LHCN-M2 (cell line): ENCODE measurements at regions not wholly inside any gene's neighbourhood (a gene's known extent, or its start where the extent isn't known, plus 50 kb on each side); places are given as distances from the start of the nearest gene placed in this dataset.

Experiments
- DNase-seq: peaks from one replicate; pipeline ENCODE4 v3.0.0-alpha.2; 2012; ENCODE audit warnings: low read depth

DNA sequence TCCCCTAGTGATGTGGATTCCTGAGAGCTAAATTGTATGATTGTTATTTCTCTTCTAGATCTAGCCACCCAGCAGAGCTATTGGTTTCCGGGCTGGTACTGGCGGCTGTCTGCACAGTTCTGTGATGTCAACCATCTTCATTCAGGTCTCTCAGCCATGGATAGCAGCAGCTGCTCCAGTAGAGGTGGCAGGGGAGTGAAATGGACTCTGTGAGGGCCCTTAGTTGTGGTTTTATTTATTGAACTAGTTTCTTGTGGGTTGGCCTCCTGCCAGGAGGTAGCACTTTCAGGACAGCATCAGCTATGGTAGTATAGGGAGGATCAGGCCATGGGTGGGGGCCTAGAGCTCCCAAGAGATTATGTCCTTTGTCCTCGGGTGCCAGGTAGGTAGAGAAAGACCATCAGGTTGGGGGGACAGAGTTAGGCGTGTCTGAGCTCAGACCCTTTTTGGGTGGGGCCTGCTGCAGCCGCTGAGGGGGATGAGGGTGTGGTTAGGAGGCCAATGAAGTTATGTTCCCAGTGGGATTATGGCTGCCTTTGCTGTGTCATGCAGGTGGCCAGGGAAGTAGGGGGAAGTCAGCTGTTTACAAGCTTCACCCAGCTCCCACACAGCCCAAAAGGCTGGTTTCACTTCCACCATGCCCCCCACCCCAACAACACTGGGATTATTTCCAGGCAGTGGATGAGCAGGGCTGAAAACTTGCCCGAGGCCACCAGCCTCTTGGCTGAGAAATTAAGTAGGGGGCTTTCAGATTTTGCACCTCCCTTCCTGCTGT is 55.1 kb upstream of the RGS4 start:
- DNase-seq, result peak; percentile 61

DNA sequence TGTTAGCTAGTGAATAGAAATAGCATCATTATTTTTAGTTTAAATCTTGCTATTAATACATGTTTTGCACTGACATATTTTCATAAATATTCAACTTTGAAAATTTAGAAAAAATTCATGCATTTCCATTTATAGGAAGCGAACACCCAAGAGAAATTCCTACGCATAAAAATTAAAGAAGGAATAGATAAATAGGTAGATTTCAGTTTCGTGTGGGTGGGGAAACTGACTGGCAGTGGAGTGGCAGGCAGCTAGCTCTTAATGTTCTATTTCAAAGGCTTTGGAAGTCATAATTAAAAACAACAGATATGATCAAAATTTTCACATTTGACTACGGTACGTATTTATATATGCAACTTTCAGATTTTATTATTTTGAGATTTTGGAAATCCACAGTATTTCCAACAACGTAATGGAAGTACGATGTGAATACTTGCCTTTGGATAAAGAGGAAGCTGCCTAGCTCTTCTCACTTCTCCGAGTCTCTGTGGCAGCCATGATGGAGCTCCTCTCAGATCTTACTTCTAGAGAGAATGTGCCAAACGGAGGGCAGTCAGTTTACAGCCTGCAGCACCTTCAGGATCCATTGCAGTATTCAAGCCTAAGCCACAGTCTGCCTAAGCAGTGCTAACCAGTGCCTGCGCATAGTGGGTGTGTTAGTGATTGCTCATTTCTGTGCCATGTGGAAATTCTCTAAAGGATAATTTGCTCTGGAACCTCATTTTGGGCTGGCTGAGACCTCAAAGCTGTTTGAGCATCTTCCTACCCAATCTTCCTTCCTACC is 62.9 kb upstream of the RGS4 start:
- DNase-seq, result no peak

DNA sequence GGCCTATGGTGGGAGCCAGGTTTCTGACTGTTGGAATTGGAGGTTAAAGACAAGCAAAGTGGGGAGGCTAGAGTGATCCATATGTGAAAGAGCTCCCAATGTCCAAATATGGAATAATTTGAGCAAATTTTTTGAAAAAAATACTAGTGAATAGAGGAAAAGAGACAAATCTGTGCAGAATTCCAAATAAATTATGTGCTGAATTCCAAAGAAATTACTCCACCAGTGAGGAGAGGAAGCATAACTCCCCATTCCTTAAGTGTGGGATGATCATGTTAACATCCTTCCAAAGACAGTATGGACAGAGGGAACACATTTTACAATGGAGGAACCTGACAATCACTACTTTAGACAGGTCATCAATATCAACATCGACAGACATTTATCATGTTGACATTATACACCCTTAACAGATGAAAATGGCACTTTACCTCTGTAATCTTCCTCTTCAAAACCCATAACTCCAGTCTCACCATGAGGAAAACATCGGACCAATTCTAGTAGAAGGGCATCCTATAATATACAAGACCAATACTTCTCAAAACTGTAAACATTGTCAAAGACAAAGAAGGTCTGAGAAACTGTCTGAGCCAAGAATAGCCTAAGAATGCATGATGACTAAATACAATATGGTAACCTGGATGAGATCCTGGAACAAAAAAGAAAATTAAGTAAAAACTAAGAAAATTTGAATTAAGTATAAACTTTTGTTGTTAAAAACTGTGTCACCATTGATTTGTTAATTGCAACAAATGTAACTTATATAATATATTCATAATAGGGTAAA is 71.5 kb upstream of the RGS4 start:
- DNase-seq, result peak; percentile 31

DNA sequence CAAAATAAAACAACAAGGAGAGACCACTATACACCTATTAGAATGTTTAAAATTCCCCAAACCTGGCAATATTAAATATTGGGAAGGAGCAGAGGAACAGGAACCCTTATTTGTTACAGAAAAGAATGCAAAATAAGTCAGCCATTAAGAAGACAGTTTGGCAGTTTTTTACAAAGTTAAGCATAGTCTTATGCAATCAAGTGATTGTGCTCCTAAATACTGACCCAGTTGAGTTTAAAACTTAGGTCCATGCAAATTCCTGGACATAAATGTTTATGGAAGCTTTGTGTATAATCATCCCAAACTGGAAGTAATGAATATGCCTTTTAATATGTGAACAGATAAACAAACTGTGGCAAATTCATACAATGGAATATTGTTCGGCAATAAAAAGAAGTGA is 72.9 kb upstream of the RGS4 start:
- DNase-seq, result no peak

DNA sequence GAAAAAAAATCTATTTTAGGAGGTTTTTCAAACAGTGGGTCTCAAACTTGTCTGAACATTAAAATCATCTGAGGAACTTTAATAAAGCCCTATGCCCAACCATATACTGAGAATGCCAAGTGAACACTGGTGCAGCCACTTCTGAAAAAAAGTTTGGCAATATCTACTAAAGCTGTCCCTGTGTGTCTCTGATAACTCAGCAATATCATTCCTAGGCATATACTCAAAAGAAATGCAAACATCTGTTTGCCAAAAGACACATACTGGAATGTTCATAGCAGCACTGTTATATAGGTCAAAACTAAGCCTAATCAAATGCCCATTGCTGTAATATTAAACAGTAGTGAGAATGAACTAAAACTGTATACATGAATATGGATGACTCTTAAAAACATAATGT is 74.2 kb upstream of the RGS4 start:
- no peak for DNase-seq

DNA sequence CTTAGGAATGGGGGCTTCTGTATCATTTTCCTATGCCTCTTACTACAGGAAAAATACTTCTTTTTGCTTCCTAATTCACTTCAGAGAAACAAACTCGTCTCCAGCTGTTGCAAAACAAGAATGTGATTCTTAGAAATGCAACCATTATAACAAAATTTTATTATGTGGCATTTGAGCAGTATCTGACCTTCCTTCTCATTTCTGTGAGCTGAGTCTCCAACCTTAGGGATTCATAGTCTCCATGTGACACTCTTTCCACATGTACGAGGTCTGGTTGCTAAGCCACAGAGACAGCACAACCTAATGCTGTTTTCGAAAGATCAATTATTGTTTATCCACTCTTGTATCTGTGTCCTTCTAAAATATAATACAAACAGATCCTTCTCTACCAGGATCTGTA is 75.3 kb upstream of the RGS4 start:
- DNase-seq, result peak; percentile 34

DNA sequence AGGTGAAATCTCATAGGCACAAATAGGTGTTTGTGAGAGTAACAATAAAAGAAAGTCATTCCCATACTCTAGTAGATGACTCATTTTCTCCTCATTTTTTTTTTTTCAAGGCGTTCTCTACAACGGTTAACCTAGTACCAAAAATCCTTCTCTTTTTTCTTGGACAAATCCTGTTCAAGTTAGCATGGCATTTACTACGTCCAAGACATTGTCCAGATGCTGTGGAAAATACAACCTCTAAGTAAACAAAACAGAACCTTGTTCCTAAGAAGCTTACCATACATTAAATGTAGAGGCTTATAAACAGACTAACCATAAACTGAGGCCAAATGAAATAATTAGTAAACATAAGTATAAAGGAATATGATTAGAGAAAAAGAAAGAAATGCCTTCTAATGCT is 76.2 kb upstream of the RGS4 start:
- no peak for DNase-seq

DNA sequence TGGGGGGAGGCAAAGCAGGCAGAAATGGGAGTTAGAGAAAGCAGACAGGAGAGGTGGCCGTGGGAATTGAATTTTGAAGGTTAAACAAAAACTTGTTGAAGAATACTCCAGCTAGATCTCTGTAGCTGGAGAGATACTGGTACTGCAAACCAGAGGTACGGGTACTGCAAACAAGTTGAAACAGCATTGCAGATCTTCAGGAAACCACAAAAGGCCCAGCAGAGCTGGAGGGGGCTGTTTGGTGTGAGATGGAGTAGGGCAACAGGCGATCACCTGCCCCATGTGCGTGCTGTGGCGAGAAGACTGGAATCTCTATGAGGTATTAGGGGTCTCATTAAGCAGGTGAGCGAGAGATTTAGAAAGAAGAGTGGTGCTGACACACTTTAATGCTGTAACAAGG is 77.7 kb upstream of the RGS4 start:
- no peak for DNase-seq

DNA sequence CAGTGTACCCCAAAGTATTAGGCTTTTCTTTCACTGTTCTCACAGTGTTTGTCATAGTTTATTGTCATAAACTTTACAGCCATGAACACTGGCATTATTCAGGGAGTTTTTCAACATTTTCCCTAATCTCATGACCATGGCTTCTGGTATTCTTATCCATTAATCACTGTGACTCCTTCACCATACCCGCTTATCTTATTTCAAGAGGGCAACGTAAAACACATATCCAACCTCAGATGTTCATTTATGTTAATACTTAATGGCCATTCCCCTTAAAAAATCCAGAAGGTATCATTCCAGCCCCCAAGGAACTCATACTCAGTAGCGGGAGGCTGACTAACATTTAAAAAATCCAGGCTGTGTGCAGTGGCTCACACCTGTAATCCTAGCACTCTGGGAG is 78.5 kb upstream of the RGS4 start:
- DNase-seq, result no peak

DNA sequence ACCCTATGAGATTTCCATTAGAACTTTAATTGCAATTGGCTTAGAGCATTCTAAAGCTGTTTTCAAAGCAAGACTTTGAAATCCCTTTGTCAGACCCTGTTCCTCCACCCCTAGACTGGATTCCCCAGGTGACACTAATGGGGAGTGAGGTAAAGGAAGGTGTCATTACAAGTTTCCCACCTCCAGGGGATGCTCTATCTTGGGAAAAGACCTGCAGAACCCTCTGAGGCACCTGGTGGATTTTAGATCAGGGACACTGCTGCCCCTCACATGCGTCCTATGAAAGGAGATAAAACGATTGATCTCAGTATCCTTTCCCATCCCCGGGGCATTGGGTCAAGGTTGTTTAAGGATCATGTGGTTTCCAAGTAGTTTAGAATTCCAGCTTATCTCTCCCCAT is 80.3 kb upstream of the RGS4 start:
- no peak for DNase-seq

DNA sequence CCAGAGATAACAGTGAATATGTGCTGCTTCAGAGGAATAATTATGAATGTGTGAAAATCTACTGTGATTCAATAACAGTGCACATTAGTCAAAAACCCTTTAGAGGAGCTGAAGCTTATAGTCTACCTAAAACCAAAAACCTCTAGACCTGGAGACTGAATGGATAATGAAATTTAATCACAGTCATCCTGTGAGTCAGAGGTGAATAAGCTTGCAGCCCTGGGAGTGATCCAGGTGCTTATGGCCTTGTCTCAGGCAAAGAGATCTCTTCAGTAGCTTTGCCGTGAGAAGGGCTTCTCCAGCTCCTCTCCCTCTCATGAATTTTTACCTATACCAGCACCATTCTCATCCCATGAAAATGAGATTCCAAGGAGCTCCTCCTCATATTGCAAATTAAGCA is 81.3 kb upstream of the RGS4 start:
- DNase-seq, result peak; percentile 52

DNA sequence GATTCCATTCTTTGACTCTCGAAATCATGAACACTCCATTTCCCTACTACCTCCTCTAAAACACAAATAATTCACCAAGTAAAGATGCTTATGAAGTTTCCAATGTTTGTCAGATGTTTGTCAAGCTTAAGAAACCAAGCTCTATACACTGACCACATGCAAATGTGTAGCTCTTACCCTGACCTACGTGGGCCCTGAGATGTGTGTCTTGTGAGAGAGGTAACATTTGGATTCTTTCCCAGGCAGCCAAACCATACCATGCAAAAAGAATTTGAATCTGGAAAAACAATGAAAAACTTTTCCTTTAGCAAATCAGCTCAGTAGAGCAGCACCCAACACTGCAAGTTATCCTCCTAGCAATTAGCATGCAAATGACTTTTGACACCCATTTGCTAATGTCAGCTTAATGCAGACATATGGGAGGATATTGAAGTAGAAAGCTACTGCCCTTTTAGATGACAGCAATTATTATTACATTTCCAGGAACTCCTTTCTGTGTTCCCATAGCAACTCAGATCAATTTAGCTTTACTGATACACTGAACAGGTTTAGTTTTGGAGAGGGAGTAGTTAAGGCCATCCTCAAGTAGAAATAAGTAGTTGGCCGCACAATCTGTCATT is 83.2 kb upstream of the RGS4 start:
- DNase-seq, result no peak

DNA sequence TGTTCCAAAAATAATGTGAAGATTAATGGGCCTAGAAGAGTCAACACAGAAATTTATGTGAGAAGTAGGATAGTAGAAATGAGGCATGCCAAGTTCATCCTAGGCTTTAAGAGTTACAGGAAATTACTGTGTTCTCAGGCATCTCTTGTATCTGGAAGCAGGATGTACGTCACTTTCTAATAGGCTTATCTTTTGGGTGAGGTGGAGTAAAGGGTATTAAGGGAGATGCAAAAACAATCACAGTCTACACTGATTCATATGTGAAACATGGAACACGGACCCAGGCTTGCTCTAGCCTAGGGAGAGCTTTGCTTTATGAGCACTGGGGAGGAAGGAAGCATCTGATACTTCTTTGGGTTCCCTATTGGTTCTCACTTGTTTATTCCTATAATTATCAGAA is 84.5 kb upstream of the RGS4 start:
- peak; percentile 19 for DNase-seq

DNA sequence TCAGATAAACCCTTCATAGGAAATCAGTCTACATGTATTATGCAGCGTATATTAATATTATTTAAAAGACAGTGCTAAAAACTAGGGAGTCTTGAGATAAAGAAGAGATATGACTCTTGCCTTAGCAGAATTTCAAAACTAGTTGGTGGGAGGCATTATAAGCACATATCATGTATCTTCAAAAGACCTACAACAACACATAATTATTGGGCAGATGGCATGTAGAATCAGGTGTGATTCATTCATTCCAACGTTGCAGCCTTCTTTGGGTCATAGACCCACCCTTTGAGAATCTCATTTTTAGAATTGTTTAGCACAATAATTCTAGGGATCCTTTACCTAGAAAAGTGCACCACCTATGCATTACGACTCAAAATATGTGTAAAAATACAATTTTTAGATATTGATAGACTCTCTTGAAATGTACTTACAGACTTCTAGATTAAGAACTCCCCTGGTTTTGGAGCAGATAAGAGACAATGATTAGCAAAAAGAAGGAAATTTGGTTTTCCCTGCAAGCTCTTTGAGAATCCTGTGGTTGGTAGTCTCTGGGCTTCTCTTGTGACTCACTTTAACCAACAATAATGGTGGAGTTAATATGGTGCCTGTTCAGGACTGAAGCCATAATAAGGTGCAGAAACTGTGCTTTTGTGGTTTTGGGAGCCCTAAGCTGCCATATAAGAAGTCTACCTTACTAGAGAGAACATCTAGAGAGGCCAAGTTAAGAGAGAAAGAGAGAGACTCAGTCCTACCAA is 85.3 kb upstream of the RGS4 start:
- DNase-seq, result peak; percentile 28

DNA sequence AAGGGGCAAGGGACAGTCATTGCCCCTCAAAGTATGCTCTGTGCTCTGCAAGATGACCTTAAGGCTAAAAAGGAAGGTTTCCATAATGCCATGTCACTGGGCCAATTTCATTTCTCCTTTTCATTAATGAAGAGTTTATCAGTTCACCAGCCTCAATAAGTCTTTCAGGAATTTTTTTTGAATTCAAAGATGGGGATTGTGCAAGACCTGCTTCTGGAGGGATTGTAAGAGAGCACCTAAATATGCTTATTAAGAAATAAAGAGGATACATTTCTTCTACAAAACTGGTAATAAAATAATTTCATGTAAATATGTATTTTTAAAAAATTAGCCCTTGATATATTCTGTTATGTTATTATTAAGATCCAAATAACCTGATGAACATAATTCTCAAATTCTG is 86.8 kb upstream of the RGS4 start:
- DNase-seq, result no peak

DNA sequence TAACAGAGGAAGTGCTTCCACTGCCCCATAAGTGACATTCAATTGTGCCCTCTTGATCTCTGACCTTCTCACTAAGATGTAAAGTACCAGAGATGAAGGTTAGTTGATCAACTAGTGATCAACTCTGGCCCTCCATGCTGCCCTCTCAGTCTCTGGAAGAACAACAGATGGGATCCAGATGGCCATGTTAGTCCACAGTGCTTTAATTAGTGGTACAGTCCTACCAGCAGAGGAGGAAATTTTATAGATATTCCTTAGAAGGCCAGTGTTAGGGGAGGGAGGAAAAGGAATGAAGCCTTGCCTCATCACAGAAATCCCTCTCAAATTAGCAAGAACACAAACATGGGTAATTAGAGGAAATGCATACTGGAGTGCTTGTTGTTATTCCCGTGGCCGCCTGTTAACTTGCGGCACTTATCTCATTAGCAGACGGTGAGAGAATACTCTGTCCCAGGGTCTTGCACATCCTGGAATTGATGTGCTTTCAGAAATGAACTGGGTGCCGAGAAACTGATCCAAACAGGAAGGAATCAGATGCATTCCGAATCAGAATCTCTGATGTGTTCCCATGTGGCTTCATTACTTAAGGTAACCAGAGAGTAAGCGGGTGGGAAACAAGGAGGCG is 91.1 kb upstream of the RGS4 start:
- no peak for DNase-seq

DNA sequence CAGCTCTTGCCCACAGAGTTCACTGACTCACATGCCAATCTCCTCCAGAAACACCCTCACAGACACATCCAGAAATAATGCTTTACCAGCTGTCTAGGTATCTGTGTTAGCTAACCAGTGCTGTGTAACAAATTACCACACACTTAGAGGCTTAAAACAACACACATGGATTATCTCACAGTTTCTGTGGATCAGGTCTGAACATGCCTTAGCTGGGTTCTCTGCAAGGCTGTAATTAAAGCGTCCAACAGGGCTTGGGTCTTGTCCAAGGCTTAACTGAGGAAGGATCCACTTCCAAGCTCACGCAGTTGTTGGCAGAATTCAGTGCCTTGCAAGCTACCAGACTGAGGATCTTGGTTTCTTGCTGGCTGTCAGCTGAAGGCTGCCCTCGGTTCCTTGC is 92.5 kb upstream of the RGS4 start:
- peak; percentile 40 for DNase-seq

DNA sequence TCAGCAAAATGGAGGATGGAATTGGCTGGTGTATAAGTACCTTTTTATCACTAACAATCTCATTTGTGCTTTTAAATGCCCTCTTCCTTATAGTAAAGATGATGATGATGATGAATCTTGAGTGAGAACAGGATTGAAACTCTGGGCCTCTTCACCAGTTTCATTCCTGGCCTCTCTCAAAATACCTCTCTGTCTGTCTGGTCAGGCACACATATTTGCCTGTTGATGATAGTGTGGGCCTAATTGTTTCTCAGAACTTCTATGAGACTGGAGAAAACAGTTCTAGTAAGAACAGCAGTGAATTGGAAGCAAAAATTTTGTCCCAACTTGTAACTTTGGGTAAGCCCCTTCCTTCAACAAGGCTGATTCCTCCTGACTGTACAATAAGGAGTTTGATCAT is 94.4 kb upstream of the RGS4 start:
- DNase-seq, result no peak

DNA sequence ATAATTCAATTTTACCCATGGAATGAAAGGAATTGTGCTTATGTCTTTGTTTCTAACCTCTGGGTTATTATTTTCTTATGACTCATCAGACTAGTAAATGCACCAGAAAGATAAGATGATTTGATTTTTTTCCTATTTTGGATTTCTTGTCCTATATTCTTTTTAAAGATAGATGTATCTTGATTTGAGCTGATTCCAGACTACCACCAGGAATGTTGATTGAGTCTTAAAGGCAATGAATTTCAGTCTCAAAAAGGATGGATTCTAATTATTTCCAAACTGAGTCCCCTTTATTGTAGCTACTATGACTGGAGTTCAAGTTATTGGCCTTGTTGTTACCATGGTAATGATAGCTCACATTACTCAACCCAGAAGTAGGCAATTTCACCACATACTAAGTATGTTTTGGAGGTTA is 95.8 kb upstream of the RGS4 start:
- DNase-seq, result peak; percentile 90

DNA sequence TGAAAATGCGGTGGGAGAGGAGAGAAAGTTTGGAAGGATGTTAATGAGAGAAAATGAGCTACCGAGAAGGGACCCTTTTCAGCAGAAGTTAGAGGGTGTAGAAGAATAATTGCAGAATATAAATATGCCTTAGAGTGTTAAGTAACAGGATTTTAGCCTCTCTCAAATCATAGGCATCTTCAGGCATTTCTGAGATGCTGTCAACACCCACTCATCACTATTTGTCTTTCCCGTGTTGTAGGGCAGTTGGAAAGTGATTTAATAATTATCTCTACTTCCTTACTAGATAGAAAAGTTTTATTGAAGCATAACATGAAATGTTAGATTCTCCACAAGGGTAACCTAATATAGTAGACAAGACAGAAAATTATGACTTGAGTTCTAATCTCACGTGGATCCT is 96.4 kb upstream of the RGS4 start:
- DNase-seq, result no peak

DNA sequence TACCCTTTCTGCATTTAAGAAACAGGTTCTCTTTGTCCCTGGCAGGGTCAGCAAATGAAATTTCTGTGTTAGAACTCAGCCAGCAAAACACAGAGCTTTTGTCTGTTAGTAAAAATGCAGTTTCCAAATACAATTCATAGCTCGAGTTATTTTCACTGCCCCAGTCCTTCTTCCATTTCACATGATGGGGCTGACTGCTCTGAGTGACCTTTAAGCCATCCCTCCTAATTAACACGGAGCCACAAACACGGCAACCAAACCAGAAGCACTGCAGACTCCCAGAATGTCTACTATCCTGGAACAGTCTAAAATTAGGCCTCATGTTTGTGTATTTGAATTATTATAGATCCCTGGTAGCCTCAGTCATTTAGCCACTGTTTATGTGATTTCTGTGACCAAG is 99.1 kb upstream of the RGS4 start:
- no peak for DNase-seq
